PFSK-1 (cell line): ENCODE measurements at regions not wholly inside any gene's neighbourhood (a gene's known extent, or its start where the extent isn't known, plus 50 kb on each side); places are given as distances from the start of the nearest gene placed in this dataset.

Source experiments
- FOXP2 ChIP-seq: optimal IDR thresholded peaks from 2 replicates; pipeline ENCODE3; 2011; ENCODE audit warnings: borderline replicate concordance, control low read depth, inconsistent platforms; ENCODE audit not compliant: insufficient read depth; ENCODE audit errors: extremely low read length, extremely low read depth
- POLR2AphosphoS5 ChIP-seq: IDR thresholded peaks from 2 replicates; pipeline ENCODE4 v1.6.1; 2012; ENCODE audit warnings: low read depth, mild to moderate bottlenecking, control low read depth, low read length, moderate library complexity
- SIN3A ChIP-seq: IDR thresholded peaks from 2 replicates; pipeline ENCODE4 v1.6.1; 2012; ENCODE audit warnings: mild to moderate bottlenecking, low read length, moderate library complexity, borderline replicate concordance; ENCODE audit not compliant: insufficient read depth
- TAF1 ChIP-seq: IDR thresholded peaks from 2 replicates; pipeline ENCODE4 v1.6.1; 2012; ENCODE audit warnings: low read length, control low read depth, borderline replicate concordance; ENCODE audit not compliant: insufficient read depth
- TF ChIP-seq, protein P1 (sequence below), 2 experiments: IDR thresholded peaks; 2 replicates each; pipeline versions ENCODE4 v1.6.1 to v1.8.0; 2011 to 2012; ENCODE audit warnings: low read depth in 2 of 2, low read length in 2 of 2, control low read depth in 1 of 2, inconsistent platforms in 1 of 2, mild to moderate bottlenecking in 1 of 2, moderate library complexity in 1 of 2; ENCODE audit not compliant: insufficient read depth in 1 of 2

DNA sequence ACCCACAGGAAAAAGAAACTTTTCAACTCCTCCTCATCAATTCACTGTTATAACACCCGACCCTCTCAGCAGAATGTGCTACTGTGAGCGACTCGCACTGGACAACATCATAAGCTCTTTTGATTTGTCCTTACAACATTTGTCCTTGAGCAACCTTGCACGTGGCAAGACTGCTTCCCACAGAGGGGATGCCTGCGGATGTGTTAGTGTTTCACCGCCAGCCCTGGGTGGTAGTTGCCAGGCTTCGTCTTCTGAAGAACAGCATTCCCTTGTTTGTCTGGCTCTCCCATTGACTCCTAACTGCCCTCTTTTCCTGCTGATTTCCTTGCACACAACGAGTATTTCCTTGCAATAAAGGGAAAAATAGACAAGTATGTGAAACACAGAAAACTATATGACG lies 111.4 kb upstream of the SLC7A1 start:
- TF ChIP-seq FOXP2 (no peak), SIN3A (no peak), POLR2AphosphoS5 (no peak)

DNA sequence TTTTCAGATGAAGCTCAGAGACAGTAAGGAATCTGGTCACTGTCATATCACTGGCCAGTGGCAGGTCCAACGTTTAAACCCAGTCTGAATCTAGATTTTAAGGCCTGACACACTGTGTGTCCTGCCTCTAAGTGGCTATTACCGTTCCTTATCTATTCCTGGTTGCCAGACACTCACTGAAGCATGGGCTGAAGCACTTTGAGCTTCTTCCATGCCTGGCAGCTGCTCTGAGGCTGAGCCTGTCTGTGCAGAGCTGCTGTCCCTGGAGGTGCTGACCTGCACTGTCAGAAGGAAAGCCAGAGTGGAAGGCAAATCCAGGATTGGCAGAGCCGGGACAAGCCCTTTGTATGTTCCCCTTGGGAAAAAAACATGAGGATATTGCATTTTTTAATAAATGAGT lies 109.2 kb upstream of the SLC7A1 start:
- no peak for TF ChIP-seq FOXP2
- no peak for TF ChIP-seq SIN3A
- TF ChIP-seq POLR2AphosphoS5, result no peak
- TF ChIP-seq, protein P1, sequence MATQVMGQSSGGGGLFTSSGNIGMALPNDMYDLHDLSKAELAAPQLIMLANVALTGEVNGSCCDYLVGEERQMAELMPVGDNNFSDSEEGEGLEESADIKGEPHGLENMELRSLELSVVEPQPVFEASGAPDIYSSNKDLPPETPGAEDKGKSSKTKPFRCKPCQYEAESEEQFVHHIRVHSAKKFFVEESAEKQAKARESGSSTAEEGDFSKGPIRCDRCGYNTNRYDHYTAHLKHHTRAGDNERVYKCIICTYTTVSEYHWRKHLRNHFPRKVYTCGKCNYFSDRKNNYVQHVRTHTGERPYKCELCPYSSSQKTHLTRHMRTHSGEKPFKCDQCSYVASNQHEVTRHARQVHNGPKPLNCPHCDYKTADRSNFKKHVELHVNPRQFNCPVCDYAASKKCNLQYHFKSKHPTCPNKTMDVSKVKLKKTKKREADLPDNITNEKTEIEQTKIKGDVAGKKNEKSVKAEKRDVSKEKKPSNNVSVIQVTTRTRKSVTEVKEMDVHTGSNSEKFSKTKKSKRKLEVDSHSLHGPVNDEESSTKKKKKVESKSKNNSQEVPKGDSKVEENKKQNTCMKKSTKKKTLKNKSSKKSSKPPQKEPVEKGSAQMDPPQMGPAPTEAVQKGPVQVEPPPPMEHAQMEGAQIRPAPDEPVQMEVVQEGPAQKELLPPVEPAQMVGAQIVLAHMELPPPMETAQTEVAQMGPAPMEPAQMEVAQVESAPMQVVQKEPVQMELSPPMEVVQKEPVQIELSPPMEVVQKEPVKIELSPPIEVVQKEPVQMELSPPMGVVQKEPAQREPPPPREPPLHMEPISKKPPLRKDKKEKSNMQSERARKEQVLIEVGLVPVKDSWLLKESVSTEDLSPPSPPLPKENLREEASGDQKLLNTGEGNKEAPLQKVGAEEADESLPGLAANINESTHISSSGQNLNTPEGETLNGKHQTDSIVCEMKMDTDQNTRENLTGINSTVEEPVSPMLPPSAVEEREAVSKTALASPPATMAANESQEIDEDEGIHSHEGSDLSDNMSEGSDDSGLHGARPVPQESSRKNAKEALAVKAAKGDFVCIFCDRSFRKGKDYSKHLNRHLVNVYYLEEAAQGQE (IDR thresholded peaks at IDR 0.05; ENCODE audit: insufficient read depth in 1 of 2, low read depth in 2 of 2, low read length in 2 of 2), result 0 out of 4 replicates have a peak, but pooled peaks of 1 of the 2 experiments have one; percentile 42

DNA sequence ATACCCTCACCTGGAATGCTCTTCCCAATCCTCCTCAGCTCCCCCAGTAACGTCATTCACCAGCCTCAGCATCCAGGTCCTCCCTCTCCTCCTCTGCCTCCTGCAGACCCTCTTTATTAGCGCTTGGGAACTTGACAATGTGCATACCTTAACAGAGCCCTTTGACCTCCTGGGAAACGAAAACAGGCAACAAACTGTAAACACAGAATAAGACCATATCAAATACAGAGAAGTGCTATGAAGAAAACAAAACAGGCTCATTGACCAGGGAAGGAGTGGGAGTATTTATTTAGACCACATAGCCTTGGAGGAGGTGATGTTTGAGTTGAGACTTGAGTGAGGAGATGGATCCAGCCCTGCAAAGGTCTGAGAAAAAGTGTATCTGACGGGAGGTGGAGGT lies 107.9 kb upstream of the SLC7A1 start:
- TF ChIP-seq POLR2AphosphoS5 (no peak), TAF1 (no peak), SIN3A (no peak), FOXP2 (no peak)
- TF ChIP-seq, protein P1 (IDR thresholded peaks at IDR 0.05; ENCODE audit: insufficient read depth in 1 of 2, low read depth in 2 of 2, low read length in 2 of 2), result no peak

DNA sequence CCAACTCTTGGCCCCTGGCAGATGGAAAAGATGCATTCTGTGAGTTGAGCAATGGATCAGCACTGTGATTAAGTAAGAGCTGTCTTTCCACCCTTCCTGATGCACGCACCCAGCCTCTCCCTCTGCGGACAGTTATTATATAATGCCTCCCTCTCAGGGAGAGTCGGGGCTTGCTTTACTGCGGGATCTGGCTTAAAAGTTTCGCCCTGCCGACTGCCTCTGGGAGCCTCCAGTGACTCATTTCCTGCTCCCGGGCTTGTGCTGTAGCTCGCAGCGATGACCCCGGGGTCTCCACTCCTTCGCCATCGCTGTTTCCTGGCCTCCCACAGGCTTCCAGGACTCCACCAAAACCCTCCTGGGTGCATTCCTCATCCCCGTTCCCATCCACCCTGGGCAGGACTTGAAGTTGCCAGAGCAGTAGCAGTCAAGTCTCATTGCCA lies 107.4 kb upstream of the SLC7A1 start:
- TF ChIP-seq SIN3A, result no peak
- TF ChIP-seq FOXP2, result peak; percentile 68
- no peak for TF ChIP-seq POLR2AphosphoS5
- no peak for TF ChIP-seq TAF1
- TF ChIP-seq, protein P1 (IDR thresholded peaks at IDR 0.05; ENCODE audit: insufficient read depth in 1 of 2, low read depth in 2 of 2, low read length in 2 of 2), result no peak

DNA sequence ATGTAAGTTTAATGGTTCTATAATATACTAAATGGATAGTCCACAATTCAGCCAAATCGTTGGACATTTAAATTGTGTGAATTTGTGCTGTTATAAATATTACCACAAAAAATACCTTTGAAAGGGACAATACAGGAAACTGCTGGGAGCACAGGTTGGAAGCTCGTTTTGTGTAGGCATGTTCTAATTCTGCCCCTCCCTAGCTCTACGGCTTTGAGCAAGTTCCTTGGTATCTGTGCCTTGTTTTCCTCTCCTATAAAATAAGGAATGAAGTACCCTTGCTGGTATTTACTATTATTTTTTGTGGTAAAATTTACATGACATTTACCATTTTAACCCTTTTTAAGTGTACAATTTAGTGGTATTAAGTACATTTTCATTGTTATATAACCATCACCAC lies 102.6 kb upstream of the SLC7A1 start:
- TF ChIP-seq TAF1, result no peak

DNA sequence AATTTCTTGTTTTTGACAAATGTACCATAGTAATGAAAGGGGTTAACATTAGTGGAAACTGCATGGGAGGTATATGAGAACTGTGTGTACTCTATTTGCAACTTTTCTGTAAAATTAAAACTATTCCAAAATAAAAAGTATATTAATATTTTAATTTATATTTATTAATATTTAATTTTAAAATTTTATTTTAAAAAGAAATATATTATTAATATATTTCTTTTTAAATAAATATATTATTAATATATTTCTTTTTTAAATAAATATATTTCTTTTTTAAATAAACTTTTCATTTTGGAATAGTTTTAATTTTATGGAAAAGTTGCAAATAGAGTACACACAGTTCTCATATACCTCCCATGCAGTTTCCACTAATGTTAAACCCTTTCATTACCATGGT lies 101.1 kb upstream of the SLC7A1 start:
- no peak for TF ChIP-seq POLR2AphosphoS5
- no peak for TF ChIP-seq SIN3A
- TF ChIP-seq, protein P1 (IDR thresholded peaks at IDR 0.05; ENCODE audit: insufficient read depth in 1 of 2, low read depth in 2 of 2, low read length in 2 of 2), result no peak
- no peak for TF ChIP-seq FOXP2
- TF ChIP-seq TAF1, result no peak
